CD14-positive monocyte (primary cell): ENCODE measurements at regions not wholly inside any gene's neighbourhood (a gene's known extent, or its start where the extent isn't known, plus 50 kb on each side); places are given as distances from the start of the nearest gene placed in this dataset.
"Not testable (repeated sequence)": the region's sequence is repeated elsewhere in the genome, so short reads cannot be mapped to it uniquely, and the experiment has no call there.

Source experiments
- DNase-seq, 3 donors: peaks; one replicate each; pipeline ENCODE4 v3.0.0-alpha.2; 2011 to 2022
- H2AFZ ChIP-seq: 2 replicates; pipeline ENCODE4 v1.6.0; 2012; ENCODE audit warnings: mild to moderate bottlenecking, low read depth, low read length, inconsistent platforms; ENCODE audit not compliant: insufficient read depth, poor library complexity, severe bottlenecking
- H3K27ac ChIP-seq, 2 donors: 1 replicate in 1 of 2; 2 replicates in 1 of 2; pipeline ENCODE4 v1.5.1; 2012 to 2013; ENCODE audit warnings: low read length in 2 of 2, control low read depth in 1 of 2, inconsistent platforms in 1 of 2, low read depth in 1 of 2, mild to moderate bottlenecking in 1 of 2
- H3K27me3 ChIP-seq, 2 donors: one replicate each; pipeline versions ENCODE4 v1.6.0 to v1.6.1; 2011 to 2013; ENCODE audit warnings: low read length in 2 of 2; ENCODE audit not compliant: control insufficient read depth in 2 of 2, insufficient read depth in 2 of 2
- H3K36me3 ChIP-seq, 2 donors: replicated peaks in 1 of 2; 1 replicate in 1 of 2; 2 replicates in 1 of 2; pipeline versions ENCODE4 v1.5.1 to v1.6.1; 2012 to 2013; ENCODE audit warnings: low read length in 2 of 2, control low read depth in 1 of 2, inconsistent platforms in 1 of 2, mild to moderate bottlenecking in 1 of 2; ENCODE audit not compliant: insufficient read depth in 2 of 2, control insufficient read depth in 1 of 2
- H3K4me1 ChIP-seq, 2 donors: 1 replicate in 1 of 2; 2 replicates in 1 of 2; pipeline versions ENCODE4 v1.5.1 to v1.6.1; 2012 to 2013; ENCODE audit warnings: low read length in 2 of 2, control low read depth in 1 of 2, inconsistent platforms in 1 of 2, mild to moderate bottlenecking in 1 of 2, moderate library complexity in 1 of 2; ENCODE audit not compliant: insufficient read depth in 2 of 2, control insufficient read depth in 1 of 2
- H3K4me2 ChIP-seq: replicated peaks from 2 replicates; pipeline ENCODE3; 2012; ENCODE audit warnings: low read length, moderate library complexity, mild to moderate bottlenecking; ENCODE audit not compliant: poor library complexity, severe bottlenecking; ENCODE audit errors: extremely low read depth
- H3K4me3 ChIP-seq, 3 experiments: fragments of 200-600 bp in 1 of 3; sonication (generic) in 1 of 3; replicated peaks in 1 of 3; 1 replicate in 2 of 3; 2 replicates in 1 of 3; pipeline ENCODE4 v1.5.1; 2011 to 2013; ENCODE audit warnings: low read length in 3 of 3, mild to moderate bottlenecking in 3 of 3, control low read depth in 2 of 3, low read depth in 2 of 3, inconsistent platforms in 1 of 3, moderate library complexity in 1 of 3
- H3K79me2 ChIP-seq: 2 replicates; pipeline ENCODE4 v1.6.0; 2012; ENCODE audit warnings: mild to moderate bottlenecking, control low read depth, inconsistent platforms, low read length, moderate library complexity; ENCODE audit not compliant: insufficient read depth
- H3K9ac ChIP-seq: 2 replicates; pipeline ENCODE4 v1.6.0; 2017; ENCODE audit warnings: low read length, mild to moderate bottlenecking; ENCODE audit not compliant: insufficient read depth, poor library complexity, severe bottlenecking
- H3K9me3 ChIP-seq, 2 donors: replicated peaks in 1 of 2; 1 replicate in 1 of 2; 2 replicates in 1 of 2; pipeline versions ENCODE4 v1.5.1 to v1.6.1; 2012 to 2013; ENCODE audit warnings: low read length in 2 of 2, control low read depth in 1 of 2; ENCODE audit not compliant: control insufficient read depth in 1 of 2, insufficient read depth in 1 of 2
- H4K20me1 ChIP-seq: 2 replicates; pipeline ENCODE4 v1.6.0; 2012; ENCODE audit warnings: mild to moderate bottlenecking, low read length, control low read depth, moderate library complexity; ENCODE audit not compliant: insufficient read depth
- H3K27ac Mint-ChIP-seq, 7 donors: one replicate each; pipeline ENCODE4 v1.8.0; 2020; ENCODE audit warnings: mild to moderate bottlenecking in 7 of 7, mixed read lengths in 7 of 7, moderate library complexity in 6 of 7, inconsistent platforms in 2 of 7
- H3K27me3 Mint-ChIP-seq, 3 donors: one replicate each; pipeline ENCODE4 v1.8.0; 2021 to 2022; ENCODE audit warnings: low read depth in 3 of 3, mild to moderate bottlenecking in 3 of 3, mixed read lengths in 3 of 3, moderate library complexity in 3 of 3, inconsistent platforms in 1 of 3
- H3K36me3 Mint-ChIP-seq, 2 donors: one replicate each; pipeline ENCODE4 v1.8.0; 2020; ENCODE audit warnings: mixed read lengths in 2 of 2, inconsistent platforms in 1 of 2, mild to moderate bottlenecking in 1 of 2
- H3K4me1 Mint-ChIP-seq: one replicate; pipeline ENCODE4 v1.8.0; 2020; ENCODE audit warnings: mild to moderate bottlenecking, mixed read lengths
- H3K4me3 Mint-ChIP-seq, 2 donors: one replicate each; pipeline ENCODE4 v1.8.0; 2020; ENCODE audit warnings: mild to moderate bottlenecking in 2 of 2, mixed read lengths in 2 of 2, moderate library complexity in 1 of 2
- H3K9me3 Mint-ChIP-seq, 7 donors: one replicate each; pipeline ENCODE4 v1.8.0; 2020 to 2022; ENCODE audit warnings: mixed read lengths in 7 of 7, mild to moderate bottlenecking in 6 of 7, moderate library complexity in 6 of 7, inconsistent platforms in 2 of 7
- WGBS: methylation state at CpG from one replicate; pipeline ENCODE4 v1.1.5; 2013; ENCODE audit warnings: missing lambda C conversion rate; ENCODE audit not compliant: insufficient coverage; 5-methylcytosine and 5-hydroxymethylcytosine counted together
- intact Hi-C, 2 donors: fragments of 100-400 bp; cut with micrococcal nuclease; formaldehyde crosslinking; loops; one replicate each; pipeline versions ENCODE4 v1.15.0 to v1.15.1; 2023
- TF ChIP-seq, protein P1 (sequence below): fragments of 200-600 bp; IDR thresholded peaks from one replicate; pipeline ENCODE4 v1.8.0; 2022; ENCODE audit warnings: antibody characterized with exemption, mild to moderate bottlenecking

GRCh38 chr2:126988482-126988881, 89.8 kb downstream of the TEX51 start:
- peaks cover 0 to 2% of the 10 kb centered on the region in 2 donors for H3K9me3 ChIP-seq

GRCh38 chr2:126989064-126989463, 90.4 kb downstream of the TEX51 start:
- not testable (repeated sequence) for H3K27ac Mint-ChIP-seq
- H3K27me3 Mint-ChIP-seq: peaks cover 1 to 11% (median 5%) of the 10 kb centered on the region in 3 donors
- 96% methylated on average over 4 of the region's 8 CpGs for WGBS

More at GRCh38 chr2:126988482-126988881, 89.8 kb downstream of the TEX51 start:
- Histone ChIP-seq H3K4me1 (no peaks in the 10 kb centered on the region), H3K4me3 (no peak overlapping the region), H4K20me1 (no peaks in the 10 kb centered on the region), H3K79me2 (no peaks in the 10 kb centered on the region), H2AFZ (no peak overlapping the region), H3K9ac (no peak overlapping the region), H3K36me3 (no peaks in the 10 kb centered on the region), H3K4me2 (no peak overlapping the region), H3K27ac (no peak overlapping the region), H3K27me3 (no peaks in the 10 kb centered on the region)
- Mint-ChIP-seq H3K36me3 (no peaks in the 10 kb centered on the region), H3K9me3 (peaks cover 0 to 5% (median 0%) of the 10 kb centered on the region in 7 donors), H3K27ac (no peak overlapping the region), H3K4me1 (no peaks in the 10 kb centered on the region), H3K27me3 (peaks cover 1 to 11% (median 5%) of the 10 kb centered on the region in 3 donors), H3K4me3 (no peak overlapping the region)
- intact Hi-C loops: no loop called here
- DNase-seq: no peak
- WGBS: no CpG with 5 or more reads among the region's 4 CpGs
- TF ChIP-seq, protein P1, sequence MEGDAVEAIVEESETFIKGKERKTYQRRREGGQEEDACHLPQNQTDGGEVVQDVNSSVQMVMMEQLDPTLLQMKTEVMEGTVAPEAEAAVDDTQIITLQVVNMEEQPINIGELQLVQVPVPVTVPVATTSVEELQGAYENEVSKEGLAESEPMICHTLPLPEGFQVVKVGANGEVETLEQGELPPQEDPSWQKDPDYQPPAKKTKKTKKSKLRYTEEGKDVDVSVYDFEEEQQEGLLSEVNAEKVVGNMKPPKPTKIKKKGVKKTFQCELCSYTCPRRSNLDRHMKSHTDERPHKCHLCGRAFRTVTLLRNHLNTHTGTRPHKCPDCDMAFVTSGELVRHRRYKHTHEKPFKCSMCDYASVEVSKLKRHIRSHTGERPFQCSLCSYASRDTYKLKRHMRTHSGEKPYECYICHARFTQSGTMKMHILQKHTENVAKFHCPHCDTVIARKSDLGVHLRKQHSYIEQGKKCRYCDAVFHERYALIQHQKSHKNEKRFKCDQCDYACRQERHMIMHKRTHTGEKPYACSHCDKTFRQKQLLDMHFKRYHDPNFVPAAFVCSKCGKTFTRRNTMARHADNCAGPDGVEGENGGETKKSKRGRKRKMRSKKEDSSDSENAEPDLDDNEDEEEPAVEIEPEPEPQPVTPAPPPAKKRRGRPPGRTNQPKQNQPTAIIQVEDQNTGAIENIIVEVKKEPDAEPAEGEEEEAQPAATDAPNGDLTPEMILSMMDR: no peak

More at GRCh38 chr2:126989064-126989463, 90.4 kb downstream of the TEX51 start:
- intact Hi-C loops, H2AFZ ChIP-seq, H3K4me2 ChIP-seq, H3K9me3 Mint-ChIP-seq, H3K9ac ChIP-seq, H3K4me1 ChIP-seq, H3K4me3 Mint-ChIP-seq, H3K36me3 Mint-ChIP-seq, H3K4me3 ChIP-seq, DNase-seq, H3K27me3 ChIP-seq, H3K79me2 ChIP-seq, H3K27ac ChIP-seq, H3K36me3 ChIP-seq, H3K4me1 Mint-ChIP-seq, H4K20me1 ChIP-seq, H3K9me3 ChIP-seq: not testable (repeated sequence)
